GM12865 (cell line): ENCODE measurements at regions not wholly inside any gene's neighbourhood (a gene's known extent, or its start where the extent isn't known, plus 50 kb on each side); places are given as distances from the start of the nearest gene placed in this dataset.

Source experiments
- DNase-seq: peaks from one replicate; pipeline ENCODE4 v3.0.0; 2010; ENCODE audit warnings: low read depth
- H3K4me3 ChIP-seq: 2 replicates; pipeline ENCODE4 v1.5.1; 2011; ENCODE audit warnings: mild to moderate bottlenecking, low read depth, low read length, control low read depth
- TF ChIP-seq, protein P1 (sequence below): IDR thresholded peaks from 2 replicates; pipeline ENCODE4 v1.5.1; 2011; ENCODE audit warnings: low read length, control low read depth, low read depth, inconsistent platforms; ENCODE audit not compliant: insufficient read depth; ENCODE audit errors: missing control alignments

DNA sequence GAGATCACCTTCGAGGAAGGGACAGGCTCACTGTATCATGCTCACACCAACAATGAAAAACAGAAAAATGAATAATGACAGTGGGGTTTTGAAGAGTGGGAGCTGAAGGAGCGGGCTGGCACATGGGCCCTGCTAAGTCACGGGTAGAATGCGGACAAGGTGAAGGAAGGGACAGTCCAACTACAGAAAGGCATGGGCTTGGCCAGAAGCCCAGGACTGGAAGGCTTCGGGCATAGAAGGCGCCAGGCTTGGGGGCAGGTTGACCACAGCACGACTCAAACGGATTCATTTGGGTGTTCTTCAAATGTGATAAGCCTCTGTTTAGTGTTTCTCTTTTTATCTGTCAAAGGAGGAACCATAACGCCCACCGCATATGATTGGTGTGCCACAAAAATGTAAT is 509.5 kb downstream of the CCSER2 start:
- TF ChIP-seq, protein P1, sequence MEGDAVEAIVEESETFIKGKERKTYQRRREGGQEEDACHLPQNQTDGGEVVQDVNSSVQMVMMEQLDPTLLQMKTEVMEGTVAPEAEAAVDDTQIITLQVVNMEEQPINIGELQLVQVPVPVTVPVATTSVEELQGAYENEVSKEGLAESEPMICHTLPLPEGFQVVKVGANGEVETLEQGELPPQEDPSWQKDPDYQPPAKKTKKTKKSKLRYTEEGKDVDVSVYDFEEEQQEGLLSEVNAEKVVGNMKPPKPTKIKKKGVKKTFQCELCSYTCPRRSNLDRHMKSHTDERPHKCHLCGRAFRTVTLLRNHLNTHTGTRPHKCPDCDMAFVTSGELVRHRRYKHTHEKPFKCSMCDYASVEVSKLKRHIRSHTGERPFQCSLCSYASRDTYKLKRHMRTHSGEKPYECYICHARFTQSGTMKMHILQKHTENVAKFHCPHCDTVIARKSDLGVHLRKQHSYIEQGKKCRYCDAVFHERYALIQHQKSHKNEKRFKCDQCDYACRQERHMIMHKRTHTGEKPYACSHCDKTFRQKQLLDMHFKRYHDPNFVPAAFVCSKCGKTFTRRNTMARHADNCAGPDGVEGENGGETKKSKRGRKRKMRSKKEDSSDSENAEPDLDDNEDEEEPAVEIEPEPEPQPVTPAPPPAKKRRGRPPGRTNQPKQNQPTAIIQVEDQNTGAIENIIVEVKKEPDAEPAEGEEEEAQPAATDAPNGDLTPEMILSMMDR, result no peak
- DNase-seq, result no peak
- H3K4me3 ChIP-seq, result no peak overlapping the region

DNA sequence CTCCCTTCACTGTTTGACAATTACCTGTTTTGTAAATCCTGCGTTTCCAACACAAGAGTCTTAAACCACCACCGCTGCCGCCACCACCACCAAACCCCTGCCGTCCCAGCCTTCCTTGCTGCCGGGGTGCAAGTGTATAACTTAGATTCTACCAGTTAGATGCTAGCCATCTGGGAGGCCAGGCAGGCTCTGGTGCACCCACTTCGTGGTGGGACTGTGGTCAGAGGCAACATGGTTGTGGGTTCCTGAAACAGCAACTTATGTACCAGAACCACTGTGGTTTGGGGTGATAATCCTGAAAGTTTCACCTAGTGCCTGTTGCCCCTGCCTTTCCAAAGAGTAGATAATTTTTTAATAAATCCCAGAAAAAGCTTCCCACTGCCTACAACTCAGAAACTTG is 510.5 kb downstream of the CCSER2 start:
- H3K4me3 ChIP-seq, result no peak overlapping the region
- no peak for DNase-seq
- TF ChIP-seq, protein P1, result no peak

DNA sequence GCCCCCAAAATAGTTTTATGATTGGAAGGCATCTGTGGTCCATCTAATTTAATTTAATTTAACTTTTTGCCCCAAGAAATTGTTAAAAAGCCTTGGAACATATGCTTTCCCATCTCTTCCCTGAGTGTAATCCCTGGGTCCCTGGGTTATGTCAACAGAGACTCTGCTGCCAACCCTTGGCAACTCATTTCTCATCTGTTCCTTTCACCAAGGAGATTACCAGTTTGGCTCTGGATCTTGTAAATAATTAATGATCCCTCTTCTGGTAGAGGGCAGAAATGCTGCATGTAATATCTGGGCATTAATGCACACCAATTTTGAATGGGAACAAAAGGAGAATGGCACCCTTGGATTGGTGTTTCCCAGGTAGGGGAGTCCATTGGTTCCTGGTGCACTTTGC is 514.2 kb downstream of the CCSER2 start:
- H3K4me3 ChIP-seq, result no peak overlapping the region
- no peak for DNase-seq
- TF ChIP-seq, protein P1, result no peak

DNA sequence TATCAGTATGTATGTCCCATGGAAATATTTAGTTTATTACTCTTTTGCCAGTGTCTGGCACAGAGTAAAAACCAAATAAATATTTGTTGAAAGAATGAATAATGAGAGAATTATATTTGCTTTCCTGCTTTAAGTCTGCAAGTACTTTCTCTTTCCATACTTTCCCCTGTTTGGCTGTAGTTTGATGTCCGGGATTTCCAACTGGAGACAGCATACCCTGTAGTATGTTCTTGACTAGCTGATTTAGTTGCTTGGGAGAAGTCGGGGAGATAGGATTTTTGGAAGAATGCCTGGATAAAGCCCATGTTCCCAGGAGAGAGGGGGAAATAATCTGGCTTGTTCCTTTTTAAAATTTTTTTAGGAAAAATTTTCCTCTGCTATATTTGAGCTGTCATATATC is 516.1 kb downstream of the CCSER2 start:
- TF ChIP-seq, protein P1, result no peak
- H3K4me3 ChIP-seq, result no peak overlapping the region
- no peak for DNase-seq

DNA sequence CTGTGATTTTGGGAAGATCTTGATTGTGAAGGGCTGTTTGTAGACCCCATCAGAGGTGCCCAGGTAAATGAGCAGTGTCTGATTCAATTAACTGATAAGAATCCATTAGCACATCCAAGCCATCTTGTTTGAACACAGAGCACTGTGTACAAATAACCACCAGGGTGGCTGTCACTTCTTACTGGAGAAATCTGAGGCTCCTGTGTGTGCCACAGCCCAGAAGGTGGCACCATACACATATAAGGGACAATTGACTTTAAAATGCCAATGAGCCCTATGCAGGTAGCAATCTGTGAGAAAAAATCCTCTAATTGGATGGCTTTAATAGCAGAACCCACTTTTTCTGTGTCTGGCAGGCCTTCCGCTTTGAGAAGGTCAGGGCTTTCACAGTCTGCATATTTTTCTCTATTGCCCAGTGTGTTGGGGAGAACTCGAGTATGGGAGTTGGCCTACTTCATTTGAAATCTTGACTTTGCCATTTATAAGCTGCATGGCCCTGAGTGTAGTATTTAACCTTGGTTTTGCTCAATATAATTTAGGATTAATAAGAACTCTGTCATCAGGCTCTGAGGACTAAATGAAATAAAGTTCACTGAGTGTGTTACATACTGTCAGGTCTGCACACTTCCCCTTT is 517.4 kb downstream of the CCSER2 start:
- DNase-seq, result peak; percentile 38
- TF ChIP-seq, protein P1, result peak; percentile 13
- H3K4me3 ChIP-seq, result no peak overlapping the region

DNA sequence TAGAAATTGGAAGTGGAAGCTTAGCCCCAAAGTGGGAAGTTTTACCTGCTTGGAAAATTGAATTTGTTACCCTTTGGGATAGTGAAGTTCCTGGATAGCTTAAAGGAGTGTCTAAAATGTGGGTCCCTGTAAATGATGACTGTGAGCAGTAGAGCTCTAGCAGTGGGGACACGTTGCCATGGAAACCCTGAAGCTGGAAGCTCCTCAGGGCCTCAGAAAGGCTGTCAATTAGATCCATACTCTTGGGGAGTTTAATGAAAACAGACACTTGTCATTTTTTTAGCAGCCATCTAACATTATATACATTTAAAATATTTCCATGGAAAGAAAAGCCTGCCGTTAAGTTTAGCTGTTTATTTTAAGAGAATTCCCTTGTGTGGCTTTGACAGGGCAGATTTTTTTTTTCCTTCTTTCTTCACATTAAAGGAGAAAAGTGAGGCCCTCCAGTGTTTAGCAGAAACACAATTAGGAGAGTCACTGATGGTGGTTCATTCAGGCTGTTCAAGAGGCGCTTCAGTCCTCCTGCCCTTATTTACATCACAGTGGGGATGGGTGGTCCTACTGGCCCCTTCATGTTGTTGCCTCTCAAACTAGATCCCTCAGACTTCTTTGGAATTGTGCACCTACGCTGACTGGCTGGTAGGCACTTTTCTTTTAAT is 518.4 kb downstream of the CCSER2 start:
- DNase-seq, result no peak
- TF ChIP-seq, protein P1, result no peak
- no peak overlapping the region for H3K4me3 ChIP-seq

DNA sequence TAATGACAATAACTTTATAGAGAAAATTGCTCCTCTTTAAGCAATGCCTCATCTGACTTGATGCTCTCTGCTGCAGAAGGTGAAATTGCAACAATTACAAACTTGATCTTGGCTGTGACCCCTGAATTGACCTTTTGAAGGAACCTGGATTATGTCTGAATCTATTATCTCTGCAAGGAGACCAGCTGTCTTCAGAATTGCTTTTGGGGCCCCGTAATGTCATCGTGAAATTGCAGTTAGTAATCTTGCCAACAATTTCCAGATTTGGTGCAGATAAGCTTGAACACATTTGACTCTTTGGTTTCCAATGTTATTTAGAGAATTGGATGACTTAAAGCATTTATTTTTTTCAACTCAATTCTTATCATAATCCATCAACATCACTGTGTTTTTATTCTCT is 520.6 kb downstream of the CCSER2 start:
- TF ChIP-seq, protein P1, result no peak
- H3K4me3 ChIP-seq, result no peak overlapping the region
- DNase-seq, result no peak
